Neural progenitor cell (in vitro differentiated cells): ENCODE measurements at regions not wholly inside any gene's neighbourhood (a gene's known extent, or its start where the extent isn't known, plus 50 kb on each side); places are given as distances from the start of the nearest gene placed in this dataset.

ENCODE experiments used
- CTCF ChIP-seq: fragments of 200-600 bp; sonication (generic); IDR thresholded peaks from 2 replicates; pipeline ENCODE4 v1.5.1; 2017; ENCODE audit warnings: antibody characterized with exemption, mild to moderate bottlenecking
- EZH2 ChIP-seq: fragments of 200-600 bp; sonication (generic); IDR thresholded peaks from 2 replicates; pipeline ENCODE4 v1.6.1; 2017; ENCODE audit warnings: antibody characterized with exemption, mild to moderate bottlenecking, moderate library complexity

GRCh38 chr13:64725492-64725891 lies 2504.6 kb downstream of the PCDH9 start:
- no peak for TF ChIP-seq CTCF
- no peak for TF ChIP-seq EZH2
